H1 (cell line): ENCODE measurements at regions not wholly inside any gene's neighbourhood (a gene's known extent, or its start where the extent isn't known, plus 50 kb on each side); places are given as distances from the start of the nearest gene placed in this dataset.

ENCODE experiments used
- ASH2L ChIP-seq: fragments of 200-600, 300-600 bp; sonication (generic); IDR thresholded peaks from one replicate; pipeline ENCODE4 v1.7.1; 2017; ENCODE audit warnings: low read length
- CHD7 ChIP-seq: fragments of 300-600 bp; sonication (generic); IDR thresholded peaks from 2 replicates; pipeline ENCODE4 v1.7.1; 2012; ENCODE audit warnings: low read length, moderate library complexity, mild to moderate bottlenecking, inconsistent platforms; ENCODE audit not compliant: insufficient replicate concordance
- CTCF ChIP-seq, 3 experiments: IDR thresholded peaks; 1 replicate in 2 of 3; 2 replicates in 1 of 3; pipeline versions ENCODE4 v1.5.1 to v1.6.1; 2011; ENCODE audit warnings: low read length in 3 of 3, mild to moderate bottlenecking in 3 of 3, inconsistent platforms in 2 of 3, low read depth in 1 of 3, moderate library complexity in 1 of 3; ENCODE audit not compliant: insufficient read depth in 1 of 3; ENCODE audit errors: control extremely low read depth in 1 of 3
- E2F6 ChIP-seq: IDR thresholded peaks from 2 replicates; pipeline ENCODE4 v1.6.1; 2012; ENCODE audit warnings: inconsistent platforms
- NANOG ChIP-seq: IDR thresholded peaks from 2 replicates; pipeline ENCODE4 v1.6.1; 2011; ENCODE audit warnings: low read length, low read depth, mild to moderate bottlenecking, inconsistent platforms; ENCODE audit not compliant: insufficient read depth, poor library complexity, severe bottlenecking
- SIX5 ChIP-seq: IDR thresholded peaks from 2 replicates; pipeline ENCODE4 v1.6.1; 2011; ENCODE audit warnings: mild to moderate bottlenecking, low read depth, low read length

GRCh38 chr18:59813942-59814341 is 85.9 kb upstream of the PMAIP1 start (continued):
- TF ChIP-seq CTCF (IDR thresholded peaks at IDR 0.05; ENCODE audit: control extremely low read depth in 1 of 3, insufficient read depth in 1 of 3, low read depth in 1 of 3, low read length in 3 of 3) (no peak), SIX5 (no peak), NANOG (no peak), ASH2L (no peak), CHD7 (no peak), E2F6 (no peak)
- TF ChIP-seq, all 59 proteins: peak for 0
